DMS114 treated with DMSO at 0.1 percent for 48 hours (cell line): ENCODE measurements at regions not wholly inside any gene's neighbourhood (a gene's known extent, or its start where the extent isn't known, plus 50 kb on each side); places are given as distances from the start of the nearest gene placed in this dataset.

Experiments
- DNase-seq: peaks from one replicate; lab custom pipeline; 2025; ENCODE audit not compliant: unreplicated experiment; lab: John Stamatoyannopoulos, UW

GRCh38 chr7:131899271-131900030, 343.0 kb upstream of the PODXL start:
- DNase-seq = no peak

DNA sequence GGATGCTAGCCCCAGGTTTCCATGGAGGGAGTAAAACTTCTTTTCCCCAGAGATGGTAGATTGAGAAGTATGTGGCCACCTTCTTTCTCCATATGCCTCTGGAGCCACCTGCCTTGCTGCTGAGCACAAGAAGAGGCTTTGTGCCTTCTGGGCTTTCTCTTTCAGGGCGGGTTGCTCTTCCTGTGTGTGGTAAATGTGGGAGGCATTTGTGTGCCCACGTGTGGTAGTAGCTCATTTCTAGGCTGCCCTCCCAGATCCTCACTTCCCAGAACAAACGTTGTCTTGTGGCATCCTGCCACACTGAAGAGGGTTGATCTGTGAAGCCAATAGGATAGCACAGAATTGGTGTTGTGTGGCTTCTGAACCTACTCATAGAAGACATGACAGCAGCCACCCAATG, 342.0 kb upstream of the PODXL start:
- DNase-seq = no peak

DNA sequence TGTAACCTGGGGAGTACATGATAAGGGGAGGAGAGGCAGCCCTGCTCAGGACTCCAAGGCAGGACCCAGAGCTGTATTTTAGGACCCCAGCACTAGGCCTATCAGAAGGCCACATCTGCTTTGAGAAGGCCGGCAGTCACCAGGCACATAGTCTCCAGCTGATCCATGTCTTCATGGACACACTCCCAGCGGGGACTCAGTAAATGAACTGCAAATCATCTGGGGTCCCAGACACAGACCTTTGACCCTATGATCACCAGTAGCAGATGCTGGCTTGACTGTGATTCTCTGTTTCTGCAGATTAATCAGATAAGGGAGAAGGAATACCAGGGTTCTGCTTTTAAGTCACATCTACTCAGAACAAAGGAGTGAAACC, 341.4 kb upstream of the PODXL start:
- DNase-seq = no peak

- no peak for DNase-seq
Measured at GRCh38 chr7:131897016-131897789, 340.8 kb upstream of the PODXL start.

DNA sequence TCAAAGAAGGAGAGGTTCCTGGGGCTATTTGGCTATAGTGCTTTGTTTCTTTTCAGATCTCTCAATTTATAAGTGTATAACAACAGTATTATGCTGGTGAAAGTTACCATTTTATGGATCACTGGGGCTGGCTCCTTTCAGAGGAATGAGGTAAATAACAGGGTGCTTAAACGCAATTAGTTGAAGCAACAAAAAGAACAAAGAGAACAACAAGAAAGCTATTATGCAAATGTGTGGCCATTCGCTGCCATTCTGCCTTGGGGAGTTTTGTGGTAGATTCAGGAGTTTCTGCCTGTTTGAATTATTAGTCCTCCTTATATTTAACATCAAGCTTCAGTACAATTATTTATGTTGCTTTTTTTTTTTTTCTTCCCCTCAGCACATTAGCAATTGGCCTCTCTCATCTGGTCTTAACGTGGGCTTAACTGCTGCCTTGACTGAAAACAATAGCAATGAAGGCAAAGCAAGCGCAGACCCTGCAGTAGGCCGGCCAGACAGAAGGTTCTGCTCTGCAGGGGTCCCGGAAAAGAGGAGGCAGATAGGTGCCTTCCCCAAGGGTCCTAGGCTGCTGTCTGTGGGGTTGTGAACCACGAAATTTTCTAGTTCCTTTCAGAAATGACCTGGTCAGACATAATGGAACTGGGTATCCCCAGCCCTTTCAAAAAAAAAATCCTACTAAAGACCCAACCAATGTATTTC, 339.9 kb upstream of the PODXL start:
- no peak for DNase-seq

DNA sequence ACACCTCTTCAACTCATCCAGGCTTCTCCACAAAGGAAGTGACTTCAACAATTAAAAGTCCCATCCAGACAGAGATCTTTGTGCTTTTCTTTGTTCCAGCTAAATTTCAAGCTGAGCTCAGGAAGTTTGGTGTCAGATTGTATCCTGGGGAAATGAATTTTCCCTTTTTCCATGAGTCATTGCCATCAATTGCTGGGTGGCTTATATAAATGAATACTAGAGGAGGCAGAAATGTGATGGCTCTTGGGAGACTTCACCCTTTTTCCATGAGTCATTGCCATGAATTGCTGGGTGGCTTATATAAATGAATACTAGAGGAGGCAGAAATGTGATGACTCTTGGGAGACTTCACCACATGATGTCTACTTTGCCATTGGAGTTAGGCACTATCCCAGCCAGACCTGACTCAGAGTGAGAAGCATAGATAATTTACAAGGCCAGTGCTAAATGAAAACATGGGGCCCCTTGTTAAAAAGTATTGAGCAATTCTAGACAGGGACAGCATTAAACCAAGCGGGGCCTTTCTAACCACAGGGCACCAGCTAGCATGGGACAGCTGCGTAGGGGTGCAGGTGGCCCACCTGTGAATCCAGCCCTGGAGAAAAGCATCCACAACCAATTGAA, 339.2 kb upstream of the PODXL start:
- no peak for DNase-seq

DNA sequence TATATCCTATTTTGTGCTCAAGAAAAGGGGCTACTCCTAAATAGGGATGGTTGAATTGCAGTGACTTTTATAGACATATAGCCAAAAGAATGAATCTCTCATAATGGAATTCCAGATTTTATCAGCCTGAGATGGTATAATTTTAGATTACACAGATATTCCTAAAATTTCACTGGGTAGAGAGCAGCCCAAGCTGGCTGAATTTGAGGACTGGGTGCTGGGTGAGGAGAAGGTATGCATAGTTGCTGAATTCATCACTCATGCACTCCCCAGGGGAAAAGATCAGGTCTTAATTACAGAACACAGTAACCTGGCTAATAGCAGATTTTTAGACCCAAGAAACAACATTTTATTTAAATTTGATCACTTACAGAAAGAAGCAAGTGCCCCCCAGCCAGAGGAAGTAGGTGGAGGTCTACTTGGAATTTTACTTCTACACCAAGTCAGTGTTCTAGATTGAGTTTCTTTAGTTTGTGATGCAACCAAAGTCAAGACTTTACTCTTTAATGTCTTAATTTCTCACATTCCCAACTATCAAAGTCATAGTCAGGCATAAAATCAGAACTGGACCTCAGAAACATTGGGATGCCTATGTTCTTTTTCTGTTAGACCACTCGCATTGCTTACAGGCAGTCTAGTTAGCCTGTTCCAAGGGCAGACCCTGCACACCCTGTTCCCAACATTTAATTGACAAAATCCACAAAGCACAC, 337.4 kb upstream of the PODXL start:
- no peak for DNase-seq

DNA sequence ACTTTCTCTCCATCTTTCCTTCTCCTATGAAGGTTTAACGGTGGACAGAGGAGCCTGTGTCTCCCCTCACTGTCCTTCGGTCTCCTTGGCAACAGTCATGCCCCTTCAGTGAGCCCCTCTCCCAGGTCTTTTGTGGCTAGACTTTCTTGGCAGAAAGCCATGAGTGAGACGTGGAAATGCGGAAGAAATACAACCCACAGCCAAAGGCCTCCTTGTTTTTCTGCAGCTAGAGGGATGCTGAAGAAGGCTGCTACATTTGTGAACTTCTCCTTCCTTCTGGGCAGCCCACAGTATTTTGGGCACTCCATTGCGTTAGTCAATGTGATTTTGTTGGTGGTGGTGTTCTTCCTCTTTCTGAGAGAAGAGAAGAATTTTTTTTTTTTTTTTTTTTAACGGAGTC, 333.7 kb upstream of the PODXL start:
- no peak for DNase-seq

- no peak for DNase-seq
Measured at GRCh38 chr7:131889572-131890150, 333.2 kb upstream of the PODXL start.

DNA sequence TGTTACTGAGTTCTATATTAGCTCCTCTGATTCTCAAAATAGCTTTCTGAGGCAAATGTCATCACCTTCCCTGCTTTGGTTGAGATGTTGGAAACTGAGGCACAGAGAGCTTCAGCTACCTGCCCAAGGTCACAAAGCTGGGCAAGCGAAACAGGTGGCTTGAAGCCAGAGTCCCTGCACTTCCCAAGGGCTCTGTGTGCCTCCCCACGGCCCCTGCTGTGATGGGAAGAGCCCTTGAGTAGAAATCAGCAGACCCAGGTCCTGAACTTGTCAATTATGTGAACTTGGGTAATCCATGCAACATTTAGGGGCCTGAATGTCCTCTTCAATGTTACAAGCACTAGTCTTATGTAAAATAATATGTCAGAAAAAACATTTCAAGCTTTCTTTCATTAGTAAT, 327.3 kb upstream of the PODXL start:
- DNase-seq = no peak

GRCh38 chr7:131883196-131883595, 326.8 kb upstream of the PODXL start:
- DNase-seq = no peak

DNA sequence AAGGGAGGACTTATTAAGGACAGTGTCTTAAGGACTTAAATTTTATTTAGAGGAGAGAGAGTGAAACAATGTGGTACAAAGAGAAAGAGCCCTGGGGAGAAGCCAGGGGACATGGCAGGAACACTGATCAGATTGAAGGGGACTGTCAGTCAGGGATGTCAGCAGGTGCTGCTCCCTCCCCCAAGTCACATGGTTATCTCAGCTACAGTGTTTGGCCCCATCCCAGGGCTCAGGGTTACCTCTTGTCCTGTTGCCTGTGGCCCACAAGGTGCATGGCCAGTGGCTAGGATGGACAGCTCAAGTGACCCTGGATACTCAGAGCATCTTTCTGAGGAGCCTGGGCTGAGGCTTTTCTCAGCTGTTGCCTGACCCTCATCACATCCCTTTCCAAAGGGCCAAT, 325.9 kb upstream of the PODXL start:
- DNase-seq = no peak

DNA sequence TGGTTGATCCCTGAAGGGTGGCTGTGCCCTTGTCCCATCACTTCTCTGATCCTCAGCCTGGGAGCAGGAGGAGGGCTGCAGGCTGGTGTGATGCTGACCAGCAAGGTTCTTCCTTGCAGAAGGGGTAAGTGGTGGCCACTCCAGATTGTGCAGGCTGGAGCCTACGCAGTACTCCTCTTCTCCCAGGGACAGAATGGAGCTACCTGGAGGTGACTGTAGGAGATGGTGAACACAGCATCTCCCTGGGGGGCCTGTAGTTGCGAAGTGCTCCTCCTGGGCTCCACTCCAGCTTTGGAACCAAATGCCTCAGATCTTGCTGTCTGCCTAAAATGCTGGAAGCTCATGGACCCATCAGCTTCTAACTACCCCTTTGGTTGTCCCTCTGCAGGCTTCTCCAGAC, 323.6 kb upstream of the PODXL start:
- DNase-seq = no peak

- DNase-seq = no peak
Measured at GRCh38 chr7:131879424-131879823, 323.0 kb upstream of the PODXL start.

- no peak for DNase-seq
Measured at GRCh38 chr7:131878777-131879176, 322.3 kb upstream of the PODXL start.

DNA sequence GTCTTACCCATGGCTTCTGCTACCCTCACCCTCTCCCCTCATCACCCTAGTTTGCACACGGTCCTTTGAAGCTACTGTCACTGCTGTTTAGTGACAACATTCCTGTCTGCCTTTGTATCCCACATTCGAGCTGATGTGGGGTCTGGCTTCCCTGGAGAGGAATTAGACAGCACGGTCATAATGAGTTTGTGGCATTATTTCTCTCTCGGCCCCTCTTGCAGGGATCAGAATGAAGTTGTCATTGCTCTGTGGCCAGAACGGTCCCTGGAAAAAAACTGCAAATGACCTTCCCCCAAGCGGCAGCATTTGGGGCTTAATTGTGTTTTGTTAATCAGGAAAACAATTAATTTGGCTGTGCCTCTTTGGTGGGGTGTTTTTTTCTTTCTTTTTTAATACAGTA, 317.2 kb upstream of the PODXL start:
- DNase-seq = no peak

DNA sequence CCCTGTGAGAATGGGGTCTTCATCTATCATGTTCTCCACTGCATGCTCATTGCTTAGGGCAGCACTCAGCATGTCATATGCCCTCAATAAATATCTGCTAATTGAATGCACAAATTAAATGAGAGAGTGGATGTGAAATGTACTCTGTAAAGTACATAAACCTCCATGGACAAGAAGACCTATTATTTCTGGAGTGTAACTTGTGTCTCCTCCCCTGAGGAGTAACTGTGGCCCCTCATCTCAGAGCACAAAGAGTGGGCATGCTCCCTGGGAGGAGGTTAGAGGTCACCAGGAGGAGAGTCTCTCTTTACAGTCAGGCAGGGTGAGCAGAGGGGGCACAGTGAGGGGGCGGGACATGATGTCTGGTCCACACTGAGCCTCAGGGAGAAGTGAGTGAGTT, 313.6 kb upstream of the PODXL start:
- DNase-seq = no peak

GRCh38 chr7:131869169-131869844, 312.9 kb upstream of the PODXL start:
- no peak for DNase-seq

DNA sequence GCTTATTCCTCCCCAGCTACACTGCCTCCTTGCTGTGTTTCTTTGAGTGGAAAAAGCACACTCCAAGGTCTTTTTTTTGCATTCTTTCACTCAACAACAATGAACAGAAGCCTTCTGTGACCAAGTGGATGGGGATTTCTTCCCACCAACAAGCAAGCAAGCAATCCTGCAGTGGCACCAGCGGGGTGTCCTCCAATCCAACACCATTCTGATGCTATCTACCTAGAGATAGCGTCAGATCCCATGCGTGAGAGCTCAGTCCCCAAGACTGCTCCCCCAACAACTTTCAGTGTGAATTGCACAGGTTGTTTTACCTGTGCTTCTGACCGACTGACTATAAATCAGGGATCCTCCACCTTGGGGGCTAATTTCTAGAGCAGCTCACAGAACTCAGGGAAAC, 311.0 kb upstream of the PODXL start:
- DNase-seq = no peak

- no peak for DNase-seq
Measured at GRCh38 chr7:131865911-131866310, 309.5 kb upstream of the PODXL start.
